WTC11 (cell line): ENCODE measurements at regions not wholly inside any gene's neighbourhood (a gene's known extent, or its start where the extent isn't known, plus 50 kb on each side); places are given as distances from the start of the nearest gene placed in this dataset.
"Not testable (repeated sequence)": the region's sequence is repeated elsewhere in the genome, so short reads cannot be mapped to it uniquely, and the experiment has no call there.

Source experiments
- ATAC-seq: fragments of 200-7000 bp; cut with Tn5 transposase; 2 replicates; pipeline ENCODE4 v1.10.0; 2021; ENCODE audit warnings: mild to moderate bottlenecking, moderate library complexity
- CTCF ChIA-PET: fragments of 300-600 bp; sonication (Branson Sonifier 250); formaldehyde crosslinking; loops from one replicate; lab custom pipeline; 2021; ENCODE audit warnings: antibody characterized with exemption; lab: Charles Lee
- POLR2A ChIA-PET: fragments of 350-600 bp; sonication (Branson Sonifier 250); formaldehyde crosslinking; loops from one replicate; lab custom pipeline; 2021; ENCODE audit warnings: antibody characterized with exemption; lab: Charles Lee
- DNase-seq: peaks from one replicate; pipeline ENCODE4 v3.0.0; 2021; ENCODE audit warnings: low spot score
- H3K27ac Mint-ChIP-seq: 2 replicates; pipeline ENCODE4 v1.8.0; 2021; ENCODE audit warnings: mixed read lengths
- H3K27me3 Mint-ChIP-seq: 2 replicates; pipeline ENCODE4 v1.8.0; 2021; ENCODE audit warnings: low read depth, mild to moderate bottlenecking, moderate library complexity, mixed read lengths
- H3K36me3 Mint-ChIP-seq: 2 replicates; pipeline ENCODE4 v1.8.0; 2021; ENCODE audit warnings: mixed read lengths
- H3K4me1 Mint-ChIP-seq: 2 replicates; pipeline ENCODE4 v1.8.0; 2022; ENCODE audit warnings: mixed read lengths
- H3K4me3 Mint-ChIP-seq: 2 replicates; pipeline ENCODE4 v1.8.0; 2021; ENCODE audit warnings: mild to moderate bottlenecking, moderate library complexity, mixed read lengths
- H3K9me3 Mint-ChIP-seq: 2 replicates; pipeline ENCODE4 v1.8.0; 2021; ENCODE audit warnings: mixed read lengths
- CREB1 ChIP-seq: sonication (generic); formaldehyde crosslinking; IDR thresholded peaks from 2 replicates; pipeline ENCODE4 v1.8.0; 2023; ENCODE audit warnings: mild to moderate bottlenecking, missing genetic modification reagents
- CTCF ChIP-seq: fragments of 200-600 bp; IDR thresholded peaks from 2 replicates; pipeline ENCODE4 v1.8.0; 2022; ENCODE audit warnings: antibody characterized with exemption
- E2F1 ChIP-seq: sonication (generic); formaldehyde crosslinking; IDR thresholded peaks from 2 replicates; pipeline ENCODE4 v1.8.0; 2022; ENCODE audit warnings: mild to moderate bottlenecking, missing genetic modification reagents
- ELF4 ChIP-seq: sonication (generic); formaldehyde crosslinking; IDR thresholded peaks from 2 replicates; pipeline ENCODE4 v1.8.1; 2022; ENCODE audit warnings: low read depth, mild to moderate bottlenecking, moderate library complexity, missing genetic modification reagents
- EMX1 ChIP-seq: fragments of 250-450 bp; sonication (Bioruptor Pico); IDR thresholded peaks from 2 replicates; pipeline ENCODE4 v1.8.0; 2021; ENCODE audit warnings: mild to moderate bottlenecking
- ETV6 ChIP-seq: sonication (generic); formaldehyde crosslinking; IDR thresholded peaks from 2 replicates; pipeline ENCODE4 v1.8.1; 2022; ENCODE audit warnings: mild to moderate bottlenecking, missing genetic modification reagents
- GRHL2 ChIP-seq: fragments of 250-450 bp; sonication (Bioruptor Pico); IDR thresholded peaks from 2 replicates; pipeline ENCODE4 v1.8.0; 2022; ENCODE audit warnings: mild to moderate bottlenecking, moderate library complexity; ENCODE audit not compliant: insufficient replicate concordance, severe bottlenecking
- JAZF1 ChIP-seq: fragments of 250-450 bp; sonication (Bioruptor Pico); IDR thresholded peaks from 2 replicates; pipeline ENCODE4 v1.9.0; 2021; ENCODE audit warnings: moderate library complexity, mild to moderate bottlenecking, inconsistent platforms
- JUN ChIP-seq: sonication (generic); formaldehyde crosslinking; IDR thresholded peaks from 2 replicates; pipeline ENCODE4 v1.8.0; 2023; ENCODE audit warnings: mild to moderate bottlenecking, missing genetic modification reagents
- MAX ChIP-seq: sonication (generic); formaldehyde crosslinking; IDR thresholded peaks from 2 replicates; pipeline ENCODE4 v1.8.0; 2022; ENCODE audit warnings: mild to moderate bottlenecking, missing genetic modification reagents
- SP1 ChIP-seq: sonication (generic); formaldehyde crosslinking; conservative IDR thresholded peaks from 2 replicates; pipeline ENCODE4 v1.8.1; 2022; ENCODE audit warnings: missing genetic modification reagents
- TEAD1 ChIP-seq: sonication (generic); formaldehyde crosslinking; IDR thresholded peaks from 2 replicates; pipeline ENCODE4 v1.8.0; 2022; ENCODE audit warnings: mild to moderate bottlenecking, missing genetic modification reagents
- TP53 ChIP-seq: sonication (generic); formaldehyde crosslinking; IDR thresholded peaks from 2 replicates; pipeline ENCODE4 v1.8.1; 2023; ENCODE audit warnings: mild to moderate bottlenecking, missing genetic modification reagents
- ZNF532 ChIP-seq: fragments of 250-450 bp; sonication (Bioruptor Pico); IDR thresholded peaks from 2 replicates; pipeline ENCODE4 v1.9.0; 2021; ENCODE audit warnings: mild to moderate bottlenecking, borderline replicate concordance
- TF ChIP-seq, protein P1 (sequence below): fragments of 250-450 bp; sonication (Bioruptor Pico); IDR thresholded peaks from 2 replicates; pipeline ENCODE4 v1.9.0; 2021; ENCODE audit warnings: mild to moderate bottlenecking
- TF ChIP-seq, protein P2 (sequence below): sonication (generic); formaldehyde crosslinking; IDR thresholded peaks from 2 replicates; pipeline ENCODE4 v1.8.1; 2022; ENCODE audit warnings: mild to moderate bottlenecking, missing genetic modification reagents, moderate library complexity, borderline replicate concordance
- TF ChIP-seq, protein P3 (sequence below): sonication (generic); formaldehyde crosslinking; IDR thresholded peaks from 2 replicates; pipeline ENCODE4 v1.8.1; 2023; ENCODE audit warnings: mild to moderate bottlenecking, missing genetic modification reagents, moderate library complexity
- TF ChIP-seq, protein P4 (sequence below): sonication (generic); formaldehyde crosslinking; conservative IDR thresholded peaks from 2 replicates; pipeline ENCODE4 v1.8.1; 2022; ENCODE audit warnings: mild to moderate bottlenecking, missing genetic modification reagents

- ATAC-seq = no peak
- TF ChIP-seq ZNF532 (CRISPR knock-in tag) (no peak), TEAD1 (no peak)
- TF ChIP-seq, protein P1, sequence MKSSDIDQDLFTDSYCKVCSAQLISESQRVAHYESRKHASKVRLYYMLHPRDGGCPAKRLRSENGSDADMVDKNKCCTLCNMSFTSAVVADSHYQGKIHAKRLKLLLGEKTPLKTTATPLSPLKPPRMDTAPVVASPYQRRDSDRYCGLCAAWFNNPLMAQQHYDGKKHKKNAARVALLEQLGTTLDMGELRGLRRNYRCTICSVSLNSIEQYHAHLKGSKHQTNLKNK (CRISPR knock-in tag) = no peak
Measured at GRCh38 chr15:99819981-99820718, 86.9 kb upstream of the LYSMD4 start.

GRCh38 chr15:99818872-99819271 lies 85.6 kb upstream of the LYSMD4 start:
- DNase-seq (no peak), ATAC-seq (no peak)
- H3K27me3 Mint-ChIP-seq = no peaks in the 10 kb centered on the region
- no peaks in the 10 kb centered on the region for H3K36me3 Mint-ChIP-seq
- TF ChIP-seq ETV6 (CRISPR knock-in tag) (no peak), CTCF (no peak), ELF4 (CRISPR knock-in tag) (no peak), GRHL2 (CRISPR knock-in tag) (no peak), E2F1 (CRISPR knock-in tag) (no peak), JAZF1 (no peak), JUN (no peak), CREB1 (no peak), SP1 (CRISPR knock-in tag) (no peak), EMX1 (no peak), MAX (CRISPR knock-in tag) (no peak), TP53 (CRISPR knock-in tag) (no peak)
- TF ChIP-seq, protein P2, sequence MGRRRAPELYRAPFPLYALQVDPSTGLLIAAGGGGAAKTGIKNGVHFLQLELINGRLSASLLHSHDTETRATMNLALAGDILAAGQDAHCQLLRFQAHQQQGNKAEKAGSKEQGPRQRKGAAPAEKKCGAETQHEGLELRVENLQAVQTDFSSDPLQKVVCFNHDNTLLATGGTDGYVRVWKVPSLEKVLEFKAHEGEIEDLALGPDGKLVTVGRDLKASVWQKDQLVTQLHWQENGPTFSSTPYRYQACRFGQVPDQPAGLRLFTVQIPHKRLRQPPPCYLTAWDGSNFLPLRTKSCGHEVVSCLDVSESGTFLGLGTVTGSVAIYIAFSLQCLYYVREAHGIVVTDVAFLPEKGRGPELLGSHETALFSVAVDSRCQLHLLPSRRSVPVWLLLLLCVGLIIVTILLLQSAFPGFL (CRISPR knock-in tag) = no peak
- TF ChIP-seq, protein P3, sequence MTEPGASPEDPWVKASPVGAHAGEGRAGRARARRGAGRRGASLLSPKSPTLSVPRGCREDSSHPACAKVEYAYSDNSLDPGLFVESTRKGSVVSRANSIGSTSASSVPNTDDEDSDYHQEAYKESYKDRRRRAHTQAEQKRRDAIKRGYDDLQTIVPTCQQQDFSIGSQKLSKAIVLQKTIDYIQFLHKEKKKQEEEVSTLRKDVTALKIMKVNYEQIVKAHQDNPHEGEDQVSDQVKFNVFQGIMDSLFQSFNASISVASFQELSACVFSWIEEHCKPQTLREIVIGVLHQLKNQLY (CRISPR knock-in tag) = no peak
- TF ChIP-seq, protein P4, sequence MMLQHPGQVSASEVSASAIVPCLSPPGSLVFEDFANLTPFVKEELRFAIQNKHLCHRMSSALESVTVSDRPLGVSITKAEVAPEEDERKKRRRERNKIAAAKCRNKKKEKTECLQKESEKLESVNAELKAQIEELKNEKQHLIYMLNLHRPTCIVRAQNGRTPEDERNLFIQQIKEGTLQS = no peak
- H3K4me3 Mint-ChIP-seq = no peak overlapping the region
- peaks cover under 1% of the 10 kb centered on the region; the same call in 1 of the 2 replicates for H3K9me3 Mint-ChIP-seq
- H3K4me1 Mint-ChIP-seq = peaks cover 3% of the 10 kb centered on the region; the same call in 1 of the 2 replicates
- H3K27ac Mint-ChIP-seq = no peak overlapping the region
- ChIA-PET CTCF (no interaction called here), POLR2A (interaction anchor here (0.7 kb wide), 1 partner anchor 800 kb away, joined by 3 read pairs; no protein-coding TSS in a partner anchor)

More at GRCh38 chr15:99819981-99820718, 86.9 kb upstream of the LYSMD4 start:
- Mint-ChIP-seq H3K27ac (no peak overlapping the region), H3K4me1 (peaks cover 3% of the 10 kb centered on the region; the same call in 1 of the 2 replicates), H3K4me3 (no peak overlapping the region), H3K36me3 (no peaks in the 10 kb centered on the region), H3K27me3 (no peaks in the 10 kb centered on the region), H3K9me3 (peaks cover 4% of the 10 kb centered on the region; the same call in 1 of the 2 replicates)
- ChIA-PET POLR2A (no interaction called here), CTCF (no interaction called here)
- no peak for DNase-seq

- ATAC-seq, DNase-seq, H3K4me1 Mint-ChIP-seq, H3K27me3 Mint-ChIP-seq, CTCF ChIA-PET, H3K36me3 Mint-ChIP-seq, H3K27ac Mint-ChIP-seq, H3K9me3 Mint-ChIP-seq, H3K4me3 Mint-ChIP-seq, POLR2A ChIA-PET: not testable (repeated sequence)
Measured at GRCh38 chr15:99816862-99817261, 83.6 kb upstream of the LYSMD4 start.

GRCh38 chr15:99810663-99811062 lies 77.4 kb upstream of the LYSMD4 start:
- H3K27ac Mint-ChIP-seq, H3K4me3 Mint-ChIP-seq, H3K36me3 Mint-ChIP-seq, H3K9me3 Mint-ChIP-seq, H3K27me3 Mint-ChIP-seq, ATAC-seq, DNase-seq, H3K4me1 Mint-ChIP-seq, CTCF ChIA-PET, POLR2A ChIA-PET: not testable (repeated sequence)
